NB4 (cell line): ENCODE measurements at regions not wholly inside any gene's neighbourhood (a gene's known extent, or its start where the extent isn't known, plus 50 kb on each side); places are given as distances from the start of the nearest gene placed in this dataset.

ENCODE experiments used
- MYC ChIP-seq: IDR thresholded peaks from 2 replicates; pipeline ENCODE4 v1.6.1; 2011; ENCODE audit warnings: low read depth, low read length
- POLR2A ChIP-seq: IDR thresholded peaks from 2 replicates; pipeline ENCODE4 v1.6.1; 2011; ENCODE audit warnings: mild to moderate bottlenecking; ENCODE audit not compliant: insufficient read length; ENCODE audit errors: extremely low read depth
- TF ChIP-seq, protein P1 (sequence below): IDR thresholded peaks from one replicate; pipeline ENCODE4 v1.5.1; 2012; ENCODE audit warnings: low read depth, low read length
- TF ChIP-seq, protein P2 (sequence below): IDR thresholded peaks from 2 replicates; pipeline ENCODE4 v1.6.1; 2011; ENCODE audit warnings: low read depth, low read length

- TF ChIP-seq, protein P1, sequence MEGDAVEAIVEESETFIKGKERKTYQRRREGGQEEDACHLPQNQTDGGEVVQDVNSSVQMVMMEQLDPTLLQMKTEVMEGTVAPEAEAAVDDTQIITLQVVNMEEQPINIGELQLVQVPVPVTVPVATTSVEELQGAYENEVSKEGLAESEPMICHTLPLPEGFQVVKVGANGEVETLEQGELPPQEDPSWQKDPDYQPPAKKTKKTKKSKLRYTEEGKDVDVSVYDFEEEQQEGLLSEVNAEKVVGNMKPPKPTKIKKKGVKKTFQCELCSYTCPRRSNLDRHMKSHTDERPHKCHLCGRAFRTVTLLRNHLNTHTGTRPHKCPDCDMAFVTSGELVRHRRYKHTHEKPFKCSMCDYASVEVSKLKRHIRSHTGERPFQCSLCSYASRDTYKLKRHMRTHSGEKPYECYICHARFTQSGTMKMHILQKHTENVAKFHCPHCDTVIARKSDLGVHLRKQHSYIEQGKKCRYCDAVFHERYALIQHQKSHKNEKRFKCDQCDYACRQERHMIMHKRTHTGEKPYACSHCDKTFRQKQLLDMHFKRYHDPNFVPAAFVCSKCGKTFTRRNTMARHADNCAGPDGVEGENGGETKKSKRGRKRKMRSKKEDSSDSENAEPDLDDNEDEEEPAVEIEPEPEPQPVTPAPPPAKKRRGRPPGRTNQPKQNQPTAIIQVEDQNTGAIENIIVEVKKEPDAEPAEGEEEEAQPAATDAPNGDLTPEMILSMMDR, result no peak
- TF ChIP-seq POLR2A, result no peak
- TF ChIP-seq MYC, result no peak
- TF ChIP-seq, protein P2, sequence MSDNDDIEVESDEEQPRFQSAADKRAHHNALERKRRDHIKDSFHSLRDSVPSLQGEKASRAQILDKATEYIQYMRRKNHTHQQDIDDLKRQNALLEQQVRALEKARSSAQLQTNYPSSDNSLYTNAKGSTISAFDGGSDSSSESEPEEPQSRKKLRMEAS, result no peak
Observed at GRCh38 chr2:81206216-81206615, 901.7 kb upstream of the LRRTM1 start.
